GM18907 (cell line): ENCODE measurements at regions not wholly inside any gene's neighbourhood (a gene's known extent, or its start where the extent isn't known, plus 50 kb on each side); places are given as distances from the start of the nearest gene placed in this dataset.

Experiments
- ATAC-seq: cut with Tn5 transposase; IDR thresholded peaks from one replicate; pipeline ENCODE4 v1.9.1; 2021; ENCODE audit warnings: mild to moderate bottlenecking, moderate library complexity; ENCODE audit not compliant: unreplicated experiment

- ATAC-seq = no peak
These were observed 766.1 kb upstream of the IGFBP3 start for GRCh38 chr7:46687203-46687602.

- no peak for ATAC-seq
These were observed 764.0 kb upstream of the IGFBP3 start for GRCh38 chr7:46685051-46685450.

GRCh38 chr7:46682836-46683624, 762.0 kb upstream of the IGFBP3 start:
- ATAC-seq = peak; percentile 88

GRCh38 chr7:46681865-46682503, 760.9 kb upstream of the IGFBP3 start:
- ATAC-seq = no peak

- ATAC-seq = peak; percentile 37
These were observed 759.1 kb upstream of the IGFBP3 start for GRCh38 chr7:46680147-46680546.

- ATAC-seq = no peak
These were observed 758.6 kb upstream of the IGFBP3 start for GRCh38 chr7:46679671-46680070.

- no peak for ATAC-seq
These were observed 757.3 kb upstream of the IGFBP3 start for GRCh38 chr7:46678421-46678820.

GRCh38 chr7:46675456-46675855, 754.4 kb upstream of the IGFBP3 start:
- ATAC-seq = no peak

GRCh38 chr7:46672861-46673260, 751.8 kb upstream of the IGFBP3 start:
- no peak for ATAC-seq

GRCh38 chr7:46671108-46671769, 750.2 kb upstream of the IGFBP3 start:
- ATAC-seq = no peak

GRCh38 chr7:46669028-46669427, 748.0 kb upstream of the IGFBP3 start:
- ATAC-seq = no peak

GRCh38 chr7:46664453-46664852, 743.4 kb upstream of the IGFBP3 start:
- ATAC-seq = no peak

- no peak for ATAC-seq
These were observed 742.0 kb upstream of the IGFBP3 start for GRCh38 chr7:46663025-46663424.

GRCh38 chr7:46661431-46661830, 740.4 kb upstream of the IGFBP3 start:
- ATAC-seq = no peak

GRCh38 chr7:46660402-46660980, 739.4 kb upstream of the IGFBP3 start:
- ATAC-seq = no peak

- ATAC-seq = no peak
These were observed 737.2 kb upstream of the IGFBP3 start for GRCh38 chr7:46658281-46658680.

GRCh38 chr7:46654546-46655443, 733.7 kb upstream of the IGFBP3 start:
- ATAC-seq = no peak

- ATAC-seq = no peak
These were observed 732.8 kb upstream of the IGFBP3 start for GRCh38 chr7:46653848-46654247.

- no peak for ATAC-seq
These were observed 731.2 kb upstream of the IGFBP3 start for GRCh38 chr7:46652317-46652716.

GRCh38 chr7:46651561-46652088, 730.6 kb upstream of the IGFBP3 start:
- ATAC-seq = no peak
